PFSK-1 (cell line): ENCODE measurements at regions not wholly inside any gene's neighbourhood (a gene's known extent, or its start where the extent isn't known, plus 50 kb on each side); places are given as distances from the start of the nearest gene placed in this dataset.

Experiments
- FOXP2 ChIP-seq: optimal IDR thresholded peaks from 2 replicates; pipeline ENCODE3; 2011; ENCODE audit warnings: borderline replicate concordance, control low read depth, inconsistent platforms; ENCODE audit not compliant: insufficient read depth; ENCODE audit errors: extremely low read length, extremely low read depth
- POLR2AphosphoS5 ChIP-seq: IDR thresholded peaks from 2 replicates; pipeline ENCODE4 v1.6.1; 2012; ENCODE audit warnings: low read depth, mild to moderate bottlenecking, control low read depth, low read length, moderate library complexity
- SIN3A ChIP-seq: IDR thresholded peaks from 2 replicates; pipeline ENCODE4 v1.6.1; 2012; ENCODE audit warnings: mild to moderate bottlenecking, low read length, moderate library complexity, borderline replicate concordance; ENCODE audit not compliant: insufficient read depth
- TAF1 ChIP-seq: IDR thresholded peaks from 2 replicates; pipeline ENCODE4 v1.6.1; 2012; ENCODE audit warnings: low read length, control low read depth, borderline replicate concordance; ENCODE audit not compliant: insufficient read depth
- TF ChIP-seq, protein P1 (sequence below), 2 experiments: IDR thresholded peaks; 2 replicates each; pipeline versions ENCODE4 v1.6.1 to v1.8.0; 2011 to 2012; ENCODE audit warnings: low read depth in 2 of 2, low read length in 2 of 2, control low read depth in 1 of 2, inconsistent platforms in 1 of 2, mild to moderate bottlenecking in 1 of 2, moderate library complexity in 1 of 2; ENCODE audit not compliant: insufficient read depth in 1 of 2

GRCh38 chr7:36011588-36011965 lies 141.5 kb upstream of the EEPD1 start:
- no peak for TF ChIP-seq FOXP2
- no peak for TF ChIP-seq POLR2AphosphoS5
- TF ChIP-seq TAF1, result no peak

GRCh38 chr7:36013246-36014014 lies 139.6 kb upstream of the EEPD1 start:
- no peak for TF ChIP-seq TAF1
- TF ChIP-seq SIN3A, result no peak
- TF ChIP-seq, protein P1, sequence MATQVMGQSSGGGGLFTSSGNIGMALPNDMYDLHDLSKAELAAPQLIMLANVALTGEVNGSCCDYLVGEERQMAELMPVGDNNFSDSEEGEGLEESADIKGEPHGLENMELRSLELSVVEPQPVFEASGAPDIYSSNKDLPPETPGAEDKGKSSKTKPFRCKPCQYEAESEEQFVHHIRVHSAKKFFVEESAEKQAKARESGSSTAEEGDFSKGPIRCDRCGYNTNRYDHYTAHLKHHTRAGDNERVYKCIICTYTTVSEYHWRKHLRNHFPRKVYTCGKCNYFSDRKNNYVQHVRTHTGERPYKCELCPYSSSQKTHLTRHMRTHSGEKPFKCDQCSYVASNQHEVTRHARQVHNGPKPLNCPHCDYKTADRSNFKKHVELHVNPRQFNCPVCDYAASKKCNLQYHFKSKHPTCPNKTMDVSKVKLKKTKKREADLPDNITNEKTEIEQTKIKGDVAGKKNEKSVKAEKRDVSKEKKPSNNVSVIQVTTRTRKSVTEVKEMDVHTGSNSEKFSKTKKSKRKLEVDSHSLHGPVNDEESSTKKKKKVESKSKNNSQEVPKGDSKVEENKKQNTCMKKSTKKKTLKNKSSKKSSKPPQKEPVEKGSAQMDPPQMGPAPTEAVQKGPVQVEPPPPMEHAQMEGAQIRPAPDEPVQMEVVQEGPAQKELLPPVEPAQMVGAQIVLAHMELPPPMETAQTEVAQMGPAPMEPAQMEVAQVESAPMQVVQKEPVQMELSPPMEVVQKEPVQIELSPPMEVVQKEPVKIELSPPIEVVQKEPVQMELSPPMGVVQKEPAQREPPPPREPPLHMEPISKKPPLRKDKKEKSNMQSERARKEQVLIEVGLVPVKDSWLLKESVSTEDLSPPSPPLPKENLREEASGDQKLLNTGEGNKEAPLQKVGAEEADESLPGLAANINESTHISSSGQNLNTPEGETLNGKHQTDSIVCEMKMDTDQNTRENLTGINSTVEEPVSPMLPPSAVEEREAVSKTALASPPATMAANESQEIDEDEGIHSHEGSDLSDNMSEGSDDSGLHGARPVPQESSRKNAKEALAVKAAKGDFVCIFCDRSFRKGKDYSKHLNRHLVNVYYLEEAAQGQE (IDR thresholded peaks at IDR 0.05; ENCODE audit: insufficient read depth in 1 of 2, low read depth in 2 of 2, low read length in 2 of 2), result no peak
- no peak for TF ChIP-seq POLR2AphosphoS5
- TF ChIP-seq FOXP2, result no peak

DNA sequence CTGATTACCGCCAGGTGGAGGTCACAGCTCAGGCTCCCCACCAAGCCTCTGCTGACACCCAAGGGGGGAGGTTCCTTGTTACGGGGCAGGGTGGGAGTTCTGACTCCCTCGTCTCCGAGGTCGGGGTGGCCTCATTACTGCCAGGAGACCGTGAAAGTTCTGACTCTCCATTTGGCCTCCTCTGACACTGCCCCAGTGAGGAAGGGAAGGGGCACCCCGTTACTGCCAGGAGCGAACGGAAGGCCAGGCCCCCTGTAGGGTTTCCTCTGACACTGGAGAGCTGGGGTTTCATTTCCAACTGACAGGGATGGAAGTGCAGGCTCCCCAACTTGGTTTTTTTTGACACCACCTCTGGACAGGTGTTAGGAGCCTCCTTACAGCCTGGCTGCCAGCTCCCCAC lies 138.1 kb upstream of the EEPD1 start:
- no peak for TF ChIP-seq FOXP2
- TF ChIP-seq SIN3A, result no peak
- TF ChIP-seq, protein P1 (IDR thresholded peaks at IDR 0.05; ENCODE audit: insufficient read depth in 1 of 2, low read depth in 2 of 2, low read length in 2 of 2), result no peak
- no peak for TF ChIP-seq TAF1
- no peak for TF ChIP-seq POLR2AphosphoS5

- TF ChIP-seq SIN3A (no peak), TAF1 (no peak)
- TF ChIP-seq, protein P1 (IDR thresholded peaks at IDR 0.05; ENCODE audit: insufficient read depth in 1 of 2, low read depth in 2 of 2, low read length in 2 of 2), result no peak
Measured at GRCh38 chr7:36015733-36016132, 137.3 kb upstream of the EEPD1 start.

DNA sequence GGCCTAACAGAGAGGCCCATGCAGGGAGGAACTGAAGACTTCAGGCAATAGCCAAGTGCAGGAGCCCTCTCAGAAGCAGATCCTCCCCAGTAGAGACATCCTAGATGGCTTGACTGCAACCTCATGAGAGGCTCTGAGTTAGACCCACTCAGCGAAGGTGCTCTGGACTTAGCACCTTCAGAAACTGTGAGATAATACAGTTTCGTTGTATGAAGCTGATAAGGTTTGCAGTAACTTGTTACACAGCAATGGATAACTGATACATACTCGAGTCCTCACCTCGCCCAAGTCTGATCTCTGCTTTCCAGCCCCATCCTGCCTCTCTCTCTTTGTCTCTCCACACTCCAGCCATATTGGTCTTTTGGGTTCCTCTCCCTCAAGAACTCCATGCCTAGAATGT lies 136.4 kb upstream of the EEPD1 start:
- no peak for TF ChIP-seq SIN3A

GRCh38 chr7:36017111-36017510 lies 135.9 kb upstream of the EEPD1 start:
- TF ChIP-seq, protein P1 (IDR thresholded peaks at IDR 0.05; ENCODE audit: insufficient read depth in 1 of 2, low read depth in 2 of 2, low read length in 2 of 2), result no peak
- no peak for TF ChIP-seq FOXP2
- no peak for TF ChIP-seq SIN3A
- no peak for TF ChIP-seq POLR2AphosphoS5
- no peak for TF ChIP-seq TAF1
